Activated T-cell treated with anti-CD3 and anti-CD28 coated beads for 24 hours (primary cell): ENCODE measurements at regions not wholly inside any gene's neighbourhood (a gene's known extent, or its start where the extent isn't known, plus 50 kb on each side); places are given as distances from the start of the nearest gene placed in this dataset.
"Not testable (repeated sequence)": the region's sequence is repeated elsewhere in the genome, so short reads cannot be mapped to it uniquely, and the experiment has no call there.

Source experiments
- DNase-seq: peaks from one replicate; pipeline ENCODE4 v3.0.0-alpha.2; 2020; ENCODE audit warnings: low read depth

- DNase-seq, result no peak
Observed at GRCh38 chr2:47295131-47295980, 73.8 kb upstream of the EPCAM start.

- DNase-seq, result no peak
Observed at GRCh38 chr2:47293976-47294375, 75.1 kb upstream of the EPCAM start.

GRCh38 chr2:47288864-47289263 is 80.2 kb upstream of the EPCAM start:
- DNase-seq, result no peak

GRCh38 chr2:47283659-47284058 is 85.5 kb upstream of the EPCAM start:
- no peak for DNase-seq

GRCh38 chr2:47282621-47283272 is 86.4 kb upstream of the EPCAM start:
- DNase-seq, result no peak

- not testable (repeated sequence) for DNase-seq
Observed at GRCh38 chr2:47279525-47279924, 89.6 kb upstream of the EPCAM start.

- no peak for DNase-seq
Observed at GRCh38 chr2:47277987-47278386, 91.1 kb upstream of the EPCAM start.

GRCh38 chr2:47277187-47277586 is 91.9 kb upstream of the EPCAM start:
- no peak for DNase-seq

- DNase-seq, result no peak
Observed at GRCh38 chr2:47276061-47276460, 93.0 kb upstream of the EPCAM start.

GRCh38 chr2:47274054-47274782 is 94.9 kb upstream of the EPCAM start:
- DNase-seq, result no peak

- no peak for DNase-seq
Observed at GRCh38 chr2:47272905-47273758, 96.0 kb upstream of the EPCAM start.

GRCh38 chr2:47272031-47272864 is 95.9 kb upstream of the CALM2 start:
- DNase-seq, result peak; percentile 30

GRCh38 chr2:47271054-47272000 is 95.0 kb upstream of the CALM2 start:
- DNase-seq, result no peak

GRCh38 chr2:47270421-47270820 is 94.1 kb upstream of the CALM2 start:
- DNase-seq, result no peak

- DNase-seq, result no peak
Observed at GRCh38 chr2:47269316-47270232, 93.3 kb upstream of the CALM2 start.

GRCh38 chr2:47267711-47268086 is 91.4 kb upstream of the CALM2 start:
- no peak for DNase-seq

- no peak for DNase-seq
Observed at GRCh38 chr2:47266939-47267710, 90.8 kb upstream of the CALM2 start.

GRCh38 chr2:47265751-47266231 is 89.5 kb upstream of the CALM2 start:
- no peak for DNase-seq
